ENCODE measurements at regions not wholly inside any gene's neighbourhood (a gene's known extent, or its start where the extent isn't known, plus 50 kb on each side); places are given as distances from the start of the nearest gene placed in this dataset.

- DNase-seq (ENCODE audit: extremely low spot score), result no peak
- POLR2A ChIA-PET, result no interaction called here
- CTCF ChIA-PET, result interaction anchor here (4.3 kb wide), 1 partner anchor 11 kb away, joined by 17 read pairs; no protein-coding TSS in a partner anchor
- TF ChIP-seq CTCF (IDR thresholded peaks at IDR 0.05; ENCODE audit: control extremely low read depth, extremely low read depth, low read depth, missing control alignments), result no peak
These were observed 231.0 kb upstream of the TLE3 start for GRCh38 chr15:70328679-70329115.

- CTCF ChIA-PET, result interaction anchor here (4.3 kb wide), 1 partner anchor 10 kb away, joined by 17 read pairs; no protein-coding TSS in a partner anchor
- POLR2A ChIA-PET, result no interaction called here
These were observed 230.3 kb upstream of the TLE3 start for GRCh38 chr15:70327856-70328678.

GRCh38 chr15:70327328-70327855 is 229.7 kb upstream of the TLE3 start:
- CTCF ChIA-PET, result interaction anchor here (4.3 kb wide), 1 partner anchor 9 kb away, joined by 17 read pairs; no protein-coding TSS in a partner anchor
- POLR2A ChIA-PET, result no interaction called here

More at GRCh38 chr15:70327856-70328678, 230.3 kb upstream of the TLE3 start:
- DNase-seq (ENCODE audit: extremely low spot score), result peak; percentile 45
- no peak for TF ChIP-seq CTCF (IDR thresholded peaks at IDR 0.05; ENCODE audit: control extremely low read depth, extremely low read depth, low read depth, missing control alignments)

GRCh38 chr15:70324001-70324974 is 226.6 kb upstream of the TLE3 start:
- TF ChIP-seq CTCF (IDR thresholded peaks at IDR 0.05; ENCODE audit: control extremely low read depth, extremely low read depth, low read depth, missing control alignments), result no peak
- ChIA-PET CTCF (interaction anchor here (1.0 to 2.2 kb wide), 3 partner anchors 11 to 24 kb away, joined by 3 to 4 read pairs (median 4); no protein-coding TSS in a partner anchor), POLR2A (no interaction called here)
- DNase-seq (ENCODE audit: extremely low spot score), result no peak

More at GRCh38 chr15:70327328-70327855, 229.7 kb upstream of the TLE3 start:
- no peak for DNase-seq (ENCODE audit: extremely low spot score)
- TF ChIP-seq CTCF (IDR thresholded peaks at IDR 0.05; ENCODE audit: control extremely low read depth, extremely low read depth, low read depth, missing control alignments), result no peak

GRCh38 chr15:70323111-70323851 is 225.6 kb upstream of the TLE3 start:
- ChIA-PET POLR2A (interaction anchor here (0.7 kb wide), 1 partner anchor 299 kb away, joined by 3 read pairs; no protein-coding TSS in a partner anchor), CTCF (interaction anchor here (1.0 kb wide), 1 partner anchor 23 kb away, joined by 4 read pairs; no protein-coding TSS in a partner anchor)
- DNase-seq (ENCODE audit: extremely low spot score), result no peak
- no peak for TF ChIP-seq CTCF (IDR thresholded peaks at IDR 0.05; ENCODE audit: control extremely low read depth, extremely low read depth, low read depth, missing control alignments)

All from GM10248 (cell line).